HepG2 (cell line): ENCODE measurements at regions not wholly inside any gene's neighbourhood (a gene's known extent, or its start where the extent isn't known, plus 50 kb on each side); places are given as distances from the start of the nearest gene placed in this dataset.

Source experiments
- ATAC-seq: fragments of 200-7000 bp; cut with Tn5 transposase; 3 replicates; pipeline ENCODE4 v1.9.1; 2020; ENCODE audit warnings: mild to moderate bottlenecking, moderate library complexity
- BruUV-seq: library from RNA; stranded (reverse); fragments of 400-500 nt; replicated peaks from 2 replicates; lab custom pipeline; 2021; lab: Mats Ljungman, UMichigan
- CTCF ChIA-PET: fragments of 300-600 bp; formaldehyde crosslinking; extraction: SDS; loops from one replicate; lab custom pipeline; 2021; ENCODE audit warnings: low total read pairs, inconsistent platforms, low intra/inter-chr PET ratio; lab: Yijun Ruan, JAX
- POLR2A ChIA-PET: fragments of 350-600 bp; sonication (Branson Sonifier 250); formaldehyde crosslinking; loops from one replicate; lab custom pipeline; 2020; ENCODE audit warnings: antibody characterized with exemption, inconsistent platforms; lab: Yijun Ruan, JAX
- DNase-seq: peaks from one replicate; pipeline ENCODE4 v3.0.0-alpha.2; 2015; ENCODE audit warnings: low spot score
- FAIRE-seq: peaks from 3 replicates; lab custom pipeline; 2011; peaks lifted over from hg19 to GRCh38; lab: Jason Lieb, UNC
- H2AFZ ChIP-seq: one replicate; pipeline ENCODE4 v1.6.1; 2011; ENCODE audit warnings: low read length, inconsistent platforms
- H3K27ac ChIP-seq: fragments of 300-600 bp; 3 replicates; pipeline ENCODE4 v1.8.0; 2011; ENCODE audit warnings: mixed run types, mild to moderate bottlenecking, mixed read lengths, low read length, inconsistent platforms; ENCODE audit not compliant: insufficient read depth; ENCODE audit errors: extremely low read length
- H3K27me3 ChIP-seq, 2 experiments: fragments of 200-600 bp in 1 of 2; 2 replicates in 1 of 2; 3 replicates in 1 of 2; pipeline versions ENCODE4 v1.6.0 to v1.8.0; 2011; ENCODE audit warnings: low read length in 2 of 2, mild to moderate bottlenecking in 2 of 2, moderate library complexity in 2 of 2, inconsistent platforms in 1 of 2; ENCODE audit not compliant: insufficient read depth in 2 of 2, control insufficient read depth in 1 of 2
- H3K36me3 ChIP-seq, 2 experiments: fragments of 200-600 bp in 1 of 2; replicated peaks in 1 of 2; 2 replicates in 1 of 2; 3 replicates in 1 of 2; pipeline versions ENCODE4 v1.5.1 to v1.8.0; 2011; ENCODE audit warnings: low read length in 2 of 2, inconsistent platforms in 1 of 2; ENCODE audit not compliant: insufficient read depth in 2 of 2, control insufficient read depth in 1 of 2
- H3K4me1 ChIP-seq: 2 replicates; pipeline ENCODE4 v1.5.1; 2012; ENCODE audit warnings: low read length, inconsistent platforms; ENCODE audit not compliant: insufficient read depth
- H3K4me2 ChIP-seq: 2 replicates; pipeline ENCODE4 v1.6.0; 2011; ENCODE audit warnings: low read depth, low read length, inconsistent platforms
- H3K4me3 ChIP-seq, 3 experiments: fragments of 200-600 bp in 1 of 3; sonication (generic), shearing (Covaris generic) in 1 of 3; replicated peaks in 1 of 3; 2 replicates each; pipeline ENCODE4 v1.5.1; 2011 to 2016; ENCODE audit warnings: low read length in 3 of 3, inconsistent platforms in 2 of 3, low read depth in 2 of 3, mild to moderate bottlenecking in 2 of 3, control low read depth in 1 of 3, mixed read lengths in 1 of 3; ENCODE audit not compliant: insufficient read depth in 1 of 3
- H3K79me2 ChIP-seq: one replicate; pipeline ENCODE4 v1.6.1; 2011; ENCODE audit warnings: low read length, inconsistent platforms; ENCODE audit not compliant: insufficient read depth
- H3K9ac ChIP-seq: 2 replicates; pipeline ENCODE4 v1.6.0; 2011; ENCODE audit warnings: mild to moderate bottlenecking, low read depth, low read length, inconsistent platforms; ENCODE audit not compliant: insufficient read depth
- H3K9me3 ChIP-seq: 2 replicates; pipeline ENCODE4 v1.5.1; 2012; ENCODE audit warnings: mild to moderate bottlenecking, low read length
- H4K20me1 ChIP-seq: 2 replicates; pipeline ENCODE4 v1.6.0; 2011; ENCODE audit warnings: inconsistent platforms, mild to moderate bottlenecking, low read length, moderate library complexity; ENCODE audit not compliant: insufficient read depth
- ATF1 ChIP-seq: IDR thresholded peaks from 2 replicates; pipeline ENCODE4 v1.6.1; 2016; ENCODE audit warnings: mild to moderate bottlenecking, control low read depth
- DMTF1 ChIP-seq: sonication (generic); formaldehyde crosslinking; IDR thresholded peaks from 2 replicates; pipeline ENCODE4 v1.4.0; 2020; ENCODE audit warnings: mild to moderate bottlenecking, missing genetic modification reagents
- HNRNPUL1 ChIP-seq: fragments of 200-400 bp; formaldehyde crosslinking; IDR thresholded peaks from 2 replicates; pipeline ENCODE4 v1.6.1; 2017; ENCODE audit warnings: low read depth, mild to moderate bottlenecking, low read length, moderate library complexity
- KAT7 ChIP-seq: IDR thresholded peaks from 2 replicates; pipeline ENCODE4 v1.6.1; 2018; ENCODE audit warnings: borderline replicate concordance, missing compliant biosample characterization
- KAT8 ChIP-seq: IDR thresholded peaks from 2 replicates; pipeline ENCODE4 v1.6.1; 2016; ENCODE audit warnings: missing genetic modification reagents, missing compliant biosample characterization
- KLF15 ChIP-seq: sonication (generic); formaldehyde crosslinking; IDR thresholded peaks from 2 replicates; pipeline ENCODE4 v1.8.1; 2023; ENCODE audit warnings: borderline replicate concordance, mild to moderate bottlenecking, inconsistent platforms, missing genetic modification reagents, mixed read lengths
- MAF1 ChIP-seq: sonication (generic); formaldehyde crosslinking; IDR thresholded peaks from 2 replicates; pipeline ENCODE4 v1.5.0; 2020; ENCODE audit warnings: missing genetic modification reagents, borderline replicate concordance
- MBD4 ChIP-seq: IDR thresholded peaks from 2 replicates; pipeline ENCODE4 v1.6.1; 2012; ENCODE audit warnings: low read length, inconsistent platforms, borderline replicate concordance
- POLR2AphosphoS5 ChIP-seq: IDR thresholded peaks from 2 replicates; pipeline ENCODE4 v1.6.1; 2012; ENCODE audit warnings: low read depth, low read length
- PRDM15 ChIP-seq: sonication (generic); formaldehyde crosslinking; IDR thresholded peaks from 2 replicates; pipeline ENCODE4 v1.4.0; 2020; ENCODE audit warnings: missing genetic modification reagents
- TP53 ChIP-seq: sonication (generic); formaldehyde crosslinking; conservative IDR thresholded peaks from 2 replicates; pipeline ENCODE4 v1.4.0; 2020; ENCODE audit warnings: missing genetic modification reagents
- TRAFD1 ChIP-seq: sonication (generic); formaldehyde crosslinking; IDR thresholded peaks from 2 replicates; pipeline ENCODE4 v1.5.1; 2020; ENCODE audit warnings: missing genetic modification reagents, mild to moderate bottlenecking, borderline replicate concordance
- ZNF337 ChIP-seq: sonication (generic); formaldehyde crosslinking; IDR thresholded peaks from 2 replicates; pipeline ENCODE4 v1.5.1; 2020; ENCODE audit warnings: missing genetic modification reagents, low read depth, mild to moderate bottlenecking, borderline replicate concordance
- ZNF446 ChIP-seq: sonication (generic); formaldehyde crosslinking; IDR thresholded peaks from 2 replicates; pipeline ENCODE4 v1.5.0; 2020; ENCODE audit warnings: mild to moderate bottlenecking, missing genetic modification reagents
- ZNF546 ChIP-seq: sonication (generic); formaldehyde crosslinking; conservative IDR thresholded peaks from 2 replicates; pipeline ENCODE4 v1.8.1; 2023; ENCODE audit warnings: mild to moderate bottlenecking, missing genetic modification reagents
- ZNF709 ChIP-seq: sonication (generic); formaldehyde crosslinking; IDR thresholded peaks from 2 replicates; pipeline ENCODE4 v1.5.0; 2020; ENCODE audit warnings: mild to moderate bottlenecking, missing genetic modification reagents
- ZZZ3 ChIP-seq: sonication (generic); formaldehyde crosslinking; IDR thresholded peaks from 2 replicates; pipeline ENCODE4 v1.4.0; 2020; ENCODE audit warnings: missing genetic modification reagents, mild to moderate bottlenecking, borderline replicate concordance
- in situ Hi-C: cut with HindIII; loops from 2 replicates; pipeline ENCODE4 v1.10.0; 2017; ENCODE audit warnings: low pct_unique_long_range_greater_than_20kb; ENCODE audit not compliant: extremely low pct_ligation_motif_present
- intact Hi-C: fragments of 100-400 bp; cut with micrococcal nuclease; formaldehyde crosslinking; loops from one replicate; pipeline ENCODE4 v1.10.0; 2022; ENCODE audit not compliant: unreplicated experiment

- intact Hi-C loops (no loop called here), in situ Hi-C loops (no loop called here)
- Histone ChIP-seq H4K20me1 (no peaks in the 10 kb centered on the region), H3K4me2 (no peak overlapping the region), H3K4me3 (no peak overlapping the region), H3K4me1 (no peaks in the 10 kb centered on the region), H2AFZ (no peak overlapping the region), H3K36me3 (no peaks in the 10 kb centered on the region), H3K27me3 (peaks cover 0 to 4% of the 10 kb centered on the region in 2 experiments; a peak in 2 of 5 replicates), H3K79me2 (no peaks in the 10 kb centered on the region), H3K27ac (no peak overlapping the region), H3K9ac (no peak overlapping the region), H3K9me3 (no peaks in the 10 kb centered on the region)
- no TSS peak for BruUV-seq
- CTCF ChIA-PET: no interaction called here
- no peak for FAIRE-seq
- no peak for ATAC-seq
- POLR2A ChIA-PET: no interaction called here
- no peak for DNase-seq
- TF ChIP-seq ZZZ3 (CRISPR knock-in tag) (no peak), POLR2AphosphoS5 (no peak), ZNF709 (no peak), TRAFD1 (CRISPR knock-in tag) (no peak), MAF1 (no peak), TP53 (no peak), HNRNPUL1 (no peak), ZNF446 (no peak), KLF15 (CRISPR knock-in tag) (no peak), ZNF546 (CRISPR knock-in tag) (no peak), KAT7 (no peak), KAT8 (CRISPR knock-in tag) (no peak), ZNF337 (CRISPR knock-in tag) (no peak), MBD4 (no peak), ATF1 (CRISPR knock-in tag) (no peak), PRDM15 (CRISPR knock-in tag) (no peak), DMTF1 (CRISPR knock-in tag) (no peak)
These were observed 133.0 kb upstream of the EFNA5 start for GRCh38 chr5:107803728-107804127.
